H9 (cell line): ENCODE measurements at regions not wholly inside any gene's neighbourhood (a gene's known extent, or its start where the extent isn't known, plus 50 kb on each side); places are given as distances from the start of the nearest gene placed in this dataset.

Experiments
- DNase-seq: peaks from one replicate; pipeline ENCODE4 v3.0.0-alpha.2; 2017
- H2AFZ ChIP-seq: one replicate; pipeline ENCODE4 v1.6.1; 2013; ENCODE audit warnings: mild to moderate bottlenecking, low read length, control low read depth, moderate library complexity
- H2AK5ac ChIP-seq: 2 replicates; pipeline ENCODE4 v1.6.1; 2013; ENCODE audit warnings: low read length, control low read depth, mixed read lengths; ENCODE audit not compliant: insufficient read length
- H2BK120ac ChIP-seq: one replicate; pipeline ENCODE4 v1.6.1; 2013; ENCODE audit warnings: low read depth, mild to moderate bottlenecking, low read length, control low read depth, inconsistent platforms; ENCODE audit not compliant: poor library complexity, severe bottlenecking
- H2BK12ac ChIP-seq: 2 replicates; pipeline ENCODE4 v1.6.1; 2013; ENCODE audit warnings: low read length, control low read depth, mixed read lengths, low read depth; ENCODE audit not compliant: insufficient read length
- H2BK15ac ChIP-seq: 2 replicates; pipeline ENCODE4 v1.6.1; 2013; ENCODE audit warnings: low read depth, low read length, control low read depth
- H2BK20ac ChIP-seq: one replicate; pipeline ENCODE4 v1.6.1; 2013; ENCODE audit warnings: low read depth, mild to moderate bottlenecking, low read length, control low read depth, inconsistent platforms; ENCODE audit not compliant: poor library complexity, severe bottlenecking
- H2BK5ac ChIP-seq: 2 replicates; pipeline ENCODE4 v1.6.1; 2013; ENCODE audit warnings: low read length, control low read depth, mixed read lengths; ENCODE audit not compliant: insufficient read length
- H3K14ac ChIP-seq: 2 replicates; pipeline ENCODE4 v1.6.1; 2013; ENCODE audit warnings: low read length, control low read depth; ENCODE audit not compliant: insufficient read depth
- H3K18ac ChIP-seq: 2 replicates; pipeline ENCODE4 v1.6.1; 2013; ENCODE audit warnings: low read depth, mild to moderate bottlenecking, mixed read lengths, low read length, control low read depth; ENCODE audit not compliant: insufficient read length
- H3K23ac ChIP-seq: 2 replicates; pipeline ENCODE4 v1.6.1; 2013; ENCODE audit warnings: low read length, control low read depth, mixed read lengths, low read depth; ENCODE audit not compliant: insufficient read length
- H3K23me2 ChIP-seq: 2 replicates; pipeline ENCODE4 v1.6.1; 2013; ENCODE audit warnings: low read depth, mild to moderate bottlenecking, mixed read lengths, low read length, control low read depth; ENCODE audit not compliant: insufficient read length, poor library complexity, severe bottlenecking
- H3K27ac ChIP-seq: 2 replicates; pipeline ENCODE4 v1.5.1; 2013; ENCODE audit warnings: low read length, control low read depth, mixed read lengths, low read depth; ENCODE audit not compliant: insufficient read length
- H3K27me3 ChIP-seq: 2 replicates; pipeline ENCODE4 v1.6.1; 2013; ENCODE audit warnings: low read length, control low read depth, inconsistent platforms; ENCODE audit not compliant: insufficient read depth
- H3K4ac ChIP-seq: 2 replicates; pipeline ENCODE4 v1.6.1; 2013; ENCODE audit warnings: low read depth, mild to moderate bottlenecking, control low read depth, inconsistent platforms, low read length, moderate library complexity
- H3K4me1 ChIP-seq: 2 replicates; pipeline ENCODE4 v1.6.1; 2013; ENCODE audit warnings: low read length, control low read depth, inconsistent platforms; ENCODE audit not compliant: insufficient read depth
- H3K4me2 ChIP-seq: 2 replicates; pipeline ENCODE4 v1.6.1; 2013; ENCODE audit warnings: low read length, control low read depth, mixed read lengths; ENCODE audit not compliant: insufficient read length, insufficient read depth
- H3K56ac ChIP-seq: 2 replicates; pipeline ENCODE4 v1.6.1; 2013; ENCODE audit warnings: low read depth, mild to moderate bottlenecking, mixed read lengths, low read length, control low read depth; ENCODE audit not compliant: insufficient read length
- H3K79me1 ChIP-seq: 2 replicates; pipeline ENCODE4 v1.6.1; 2013; ENCODE audit warnings: low read depth, mild to moderate bottlenecking, moderate library complexity, low read length, control low read depth, inconsistent platforms; ENCODE audit not compliant: insufficient read depth, poor library complexity, severe bottlenecking
- H3K79me2 ChIP-seq: 2 replicates; pipeline ENCODE4 v1.6.1; 2013; ENCODE audit warnings: low read length, control low read depth, inconsistent platforms; ENCODE audit not compliant: insufficient read depth
- H3K9ac ChIP-seq: 2 replicates; pipeline ENCODE4 v1.6.1; 2013; ENCODE audit warnings: low read length, control low read depth, mixed read lengths; ENCODE audit not compliant: insufficient read length; ENCODE audit errors: extremely low read depth
- H3K9me3 ChIP-seq: one replicate; pipeline ENCODE4 v1.6.1; 2013; ENCODE audit warnings: low read depth, low read length, inconsistent platforms; ENCODE audit not compliant: control insufficient read depth
- H3T11ph ChIP-seq: one replicate; pipeline ENCODE4 v1.6.1; 2013; ENCODE audit warnings: mild to moderate bottlenecking, low read length, control low read depth, inconsistent platforms
- H4K20me1 ChIP-seq: one replicate; pipeline ENCODE4 v1.6.1; 2013; ENCODE audit not compliant: control insufficient read depth, insufficient read length, insufficient read depth
- H4K5ac ChIP-seq: 2 replicates; pipeline ENCODE4 v1.6.1; 2013; ENCODE audit warnings: low read depth, mild to moderate bottlenecking, mixed read lengths, low read length, control low read depth; ENCODE audit not compliant: insufficient read length
- H4K8ac ChIP-seq: replicated peaks from 2 replicates; pipeline ENCODE4 v1.6.1; 2013; ENCODE audit warnings: low read length, control low read depth, mixed read lengths, low read depth; ENCODE audit not compliant: insufficient read length
- H4K91ac ChIP-seq: 2 replicates; pipeline ENCODE4 v1.6.1; 2013; ENCODE audit warnings: low read depth, mild to moderate bottlenecking, moderate library complexity, mixed read lengths, low read length, control low read depth; ENCODE audit not compliant: insufficient read length
- H3K27ac Mint-ChIP-seq, 3 experiments: 2 replicates in 2 of 3; 3 replicates in 1 of 3; pipeline ENCODE4 v1.8.0; 2020 to 2021; ENCODE audit warnings: mixed read lengths in 3 of 3, mild to moderate bottlenecking in 1 of 3, moderate library complexity in 1 of 3
- H3K27me3 Mint-ChIP-seq: 2 replicates; pipeline ENCODE4 v1.8.0; 2021; ENCODE audit warnings: low read depth, mild to moderate bottlenecking, moderate library complexity, mixed read lengths
- H3K36me3 Mint-ChIP-seq, 3 experiments: 2 replicates in 2 of 3; 3 replicates in 1 of 3; pipeline ENCODE4 v1.8.0; 2020 to 2021; ENCODE audit warnings: low read depth in 3 of 3, mixed read lengths in 3 of 3; ENCODE audit not compliant: insufficient read depth in 1 of 3
- H3K4me1 Mint-ChIP-seq, 2 experiments: 2 replicates each; pipeline ENCODE4 v1.8.0; 2020; ENCODE audit warnings: mixed read lengths in 2 of 2
- H3K4me3 Mint-ChIP-seq, 2 experiments: 2 replicates in 1 of 2; 3 replicates in 1 of 2; pipeline ENCODE4 v1.8.0; 2020 to 2021; ENCODE audit warnings: mild to moderate bottlenecking in 2 of 2, mixed read lengths in 2 of 2, moderate library complexity in 1 of 2
- H3K9me3 Mint-ChIP-seq, 2 experiments: 2 replicates in 1 of 2; 3 replicates in 1 of 2; pipeline ENCODE4 v1.8.0; 2020; ENCODE audit warnings: mild to moderate bottlenecking in 2 of 2, mixed read lengths in 2 of 2, moderate library complexity in 1 of 2
- CTCF ChIP-seq: fragments of 200-600 bp; sonication (generic); conservative IDR thresholded peaks from 3 replicates; pipeline ENCODE4 v1.8.0; 2021; ENCODE audit warnings: antibody characterized with exemption, mild to moderate bottlenecking
- WGBS: extraction: QIAGEN DNeasy Blood & Tissue Kit; methylation state at CpG from one replicate; pipeline ENCODE4 v1.1.7; 2013; ENCODE audit warnings: missing lambda C conversion rate, low lambda C conversion rate, mixed read lengths; ENCODE audit not compliant: insufficient read length; ENCODE audit errors: extremely low coverage; 5-methylcytosine and 5-hydroxymethylcytosine counted together

GRCh38 chr5:155125551-155126095 lies 112.1 kb downstream of the KIF4B start:
- Histone ChIP-seq H4K91ac (no peak overlapping the region), H2BK20ac (no peak overlapping the region), H3T11ph (no peak overlapping the region), H2AFZ (no peak overlapping the region), H3K23ac (no peak overlapping the region), H3K27me3 (no peaks in the 10 kb centered on the region), H2AK5ac (no peak overlapping the region), H2BK12ac (no peak overlapping the region), H3K79me2 (no peaks in the 10 kb centered on the region), H3K18ac (no peak overlapping the region), H3K14ac (no peak overlapping the region), H3K27ac (no peak overlapping the region), H4K20me1 (no peaks in the 10 kb centered on the region), H3K9me3 (no peaks in the 10 kb centered on the region), H3K79me1 (no peaks in the 10 kb centered on the region), H3K56ac (no peak overlapping the region), H3K4me1 (no peaks in the 10 kb centered on the region), H2BK15ac (no peak overlapping the region), H3K9ac (no peak overlapping the region), H3K23me2 (no peaks in the 10 kb centered on the region), H4K5ac (no peak overlapping the region), H3K4ac (no peak overlapping the region), H2BK120ac (no peak overlapping the region), H3K4me2 (no peak overlapping the region), H4K8ac (no peak overlapping the region), H2BK5ac (no peak overlapping the region)
- H3K9me3 Mint-ChIP-seq, result no peaks in the 10 kb centered on the region
- no peak for DNase-seq
- H3K4me3 Mint-ChIP-seq, result no peak overlapping the region
- no peaks in the 10 kb centered on the region for H3K27me3 Mint-ChIP-seq
- H3K27ac Mint-ChIP-seq, result no peak overlapping the region
- no peaks in the 10 kb centered on the region for H3K36me3 Mint-ChIP-seq
- peaks cover 6 to 7% of the 10 kb centered on the region in 2 experiments for H3K4me1 Mint-ChIP-seq
- no peak for TF ChIP-seq CTCF
- no CpG with 5 or more reads among the region's 7 CpGs for WGBS
